ENCODE measurements at regions not wholly inside any gene's neighbourhood (a gene's known extent, or its start where the extent isn't known, plus 50 kb on each side); places are given as distances from the start of the nearest gene placed in this dataset.
"Not testable (repeated sequence)": the region's sequence is repeated elsewhere in the genome, so short reads cannot be mapped to it uniquely, and the experiment has no call there.

GRCh38 chr18:37845498-37845897 lies 279.9 kb upstream of the CELF4 start:
- no peak for ATAC-seq
- no peak overlapping the region for H3K27ac Mint-ChIP-seq
- H3K4me1 Mint-ChIP-seq: no peaks in the 10 kb centered on the region
- no peak overlapping the region for H3K4me3 Mint-ChIP-seq
- DNase-seq (ENCODE audit: low spot score in 2 of 2): no peak
- no peaks in the 10 kb centered on the region for H3K9me3 Mint-ChIP-seq
- H3K36me3 Mint-ChIP-seq: no peaks in the 10 kb centered on the region

GRCh38 chr18:37844209-37844970 lies 278.8 kb upstream of the CELF4 start:
- DNase-seq (ENCODE audit: low spot score in 2 of 2) (no peak), ATAC-seq (no peak)
- Mint-ChIP-seq H3K9me3 (no peaks in the 10 kb centered on the region), H3K4me1 (no peaks in the 10 kb centered on the region), H3K27ac (no peak overlapping the region), H3K4me3 (no peak overlapping the region), H3K36me3 (no peaks in the 10 kb centered on the region)

- DNase-seq (ENCODE audit: low spot score in 2 of 2) (no peak), ATAC-seq (no peak)
- peaks cover 8% of the 10 kb centered on the region for H3K9me3 Mint-ChIP-seq
- H3K36me3 Mint-ChIP-seq: no peaks in the 10 kb centered on the region
- H3K4me1 Mint-ChIP-seq: no peaks in the 10 kb centered on the region
- H3K4me3 Mint-ChIP-seq: no peak overlapping the region
- H3K27ac Mint-ChIP-seq: no peak overlapping the region
Observed at GRCh38 chr18:37838083-37838482, 272.5 kb upstream of the CELF4 start.

- H3K9me3 Mint-ChIP-seq: peaks cover 12% of the 10 kb centered on the region
- H3K4me1 Mint-ChIP-seq: no peaks in the 10 kb centered on the region
- H3K27ac Mint-ChIP-seq: no peak overlapping the region
- no peak for DNase-seq (ENCODE audit: low spot score in 2 of 2)
- H3K4me3 Mint-ChIP-seq: no peak overlapping the region
- no peak for ATAC-seq
- H3K36me3 Mint-ChIP-seq: no peaks in the 10 kb centered on the region
Observed at GRCh38 chr18:37836071-37836970, 270.7 kb upstream of the CELF4 start.

GRCh38 chr18:37832010-37832695 lies 266.6 kb upstream of the CELF4 start:
- H3K36me3 Mint-ChIP-seq; H3K4me1 Mint-ChIP-seq; ATAC-seq; DNase-seq (ENCODE audit: low spot score in 2 of 2); H3K27ac Mint-ChIP-seq; H3K4me3 Mint-ChIP-seq: not testable (repeated sequence)
- peaks cover 11% of the 10 kb centered on the region for H3K9me3 Mint-ChIP-seq

GRCh38 chr18:37812961-37813360 lies 247.4 kb upstream of the CELF4 start:
- no peak overlapping the region for H3K4me3 Mint-ChIP-seq
- no peaks in the 10 kb centered on the region for H3K36me3 Mint-ChIP-seq
- H3K4me1 Mint-ChIP-seq: no peaks in the 10 kb centered on the region
- ATAC-seq (no peak), DNase-seq (ENCODE audit: low spot score in 2 of 2) (no peak)
- peaks cover 24% of the 10 kb centered on the region for H3K9me3 Mint-ChIP-seq
- no peak overlapping the region for H3K27ac Mint-ChIP-seq

GRCh38 chr18:37805773-37806404 lies 240.3 kb upstream of the CELF4 start:
- H3K4me1 Mint-ChIP-seq: no peaks in the 10 kb centered on the region
- H3K27ac Mint-ChIP-seq: no peak overlapping the region
- ATAC-seq: no peak
- H3K9me3 Mint-ChIP-seq: peaks cover 19% of the 10 kb centered on the region
- H3K36me3 Mint-ChIP-seq: no peaks in the 10 kb centered on the region
- no peak for DNase-seq (ENCODE audit: low spot score in 2 of 2)
- no peak overlapping the region for H3K4me3 Mint-ChIP-seq

GRCh38 chr18:37796823-37797349 lies 231.3 kb upstream of the CELF4 start:
- DNase-seq (ENCODE audit: low spot score in 2 of 2) (no peak), ATAC-seq (no peak)
- Mint-ChIP-seq H3K4me3 (no peak overlapping the region), H3K36me3 (no peaks in the 10 kb centered on the region), H3K4me1 (no peaks in the 10 kb centered on the region), H3K9me3 (peaks cover 7% of the 10 kb centered on the region), H3K27ac (no peak overlapping the region)

GRCh38 chr18:37787452-37787851 lies 221.9 kb upstream of the CELF4 start:
- Mint-ChIP-seq H3K27ac (no peak overlapping the region), H3K9me3 (peaks cover 9% of the 10 kb centered on the region), H3K4me1 (no peaks in the 10 kb centered on the region), H3K4me3 (no peak overlapping the region), H3K36me3 (no peaks in the 10 kb centered on the region)
- DNase-seq (ENCODE audit: low spot score in 2 of 2) (no peak), ATAC-seq (no peak)

GRCh38 chr18:37783771-37784170 lies 218.2 kb upstream of the CELF4 start:
- Mint-ChIP-seq H3K36me3 (no peaks in the 10 kb centered on the region), H3K4me1 (no peaks in the 10 kb centered on the region)
- ATAC-seq: peak; percentile 36

GRCh38 chr18:37779220-37779619 lies 213.6 kb upstream of the CELF4 start:
- no peak for DNase-seq (ENCODE audit: low spot score in 2 of 2)
- H3K36me3 Mint-ChIP-seq: no peaks in the 10 kb centered on the region
- H3K9me3 Mint-ChIP-seq: peaks cover 4% of the 10 kb centered on the region
- no peak for ATAC-seq
- no peak overlapping the region for H3K27ac Mint-ChIP-seq
- no peak overlapping the region for H3K4me3 Mint-ChIP-seq
- no peaks in the 10 kb centered on the region for H3K4me1 Mint-ChIP-seq

More at GRCh38 chr18:37783771-37784170, 218.2 kb upstream of the CELF4 start:
- DNase-seq (ENCODE audit: low spot score in 2 of 2): no peak
- H3K4me3 Mint-ChIP-seq: no peak overlapping the region
- peaks cover 2% of the 10 kb centered on the region for H3K9me3 Mint-ChIP-seq
- no peak overlapping the region for H3K27ac Mint-ChIP-seq

GRCh38 chr18:37778417-37779165 lies 213.0 kb upstream of the CELF4 start:
- Mint-ChIP-seq H3K27ac (no peak overlapping the region), H3K4me3 (no peak overlapping the region), H3K36me3 (no peaks in the 10 kb centered on the region), H3K4me1 (no peaks in the 10 kb centered on the region), H3K9me3 (peaks cover 4% of the 10 kb centered on the region)
- ATAC-seq (no peak), DNase-seq (ENCODE audit: low spot score in 2 of 2) (peak; percentile 2 to 48)

GRCh38 chr18:37769826-37770225 lies 204.2 kb upstream of the CELF4 start:
- Mint-ChIP-seq H3K27ac (no peak overlapping the region), H3K9me3 (peaks cover 8% of the 10 kb centered on the region), H3K36me3 (no peaks in the 10 kb centered on the region), H3K4me3 (no peak overlapping the region), H3K4me1 (no peaks in the 10 kb centered on the region)
- DNase-seq (ENCODE audit: low spot score in 2 of 2) (no peak), ATAC-seq (no peak)

- no peak for ATAC-seq
- H3K9me3 Mint-ChIP-seq: peaks cover 10% of the 10 kb centered on the region
- H3K4me1 Mint-ChIP-seq: no peaks in the 10 kb centered on the region
- DNase-seq (ENCODE audit: low spot score in 2 of 2): no peak
- H3K27ac Mint-ChIP-seq: no peak overlapping the region
- no peaks in the 10 kb centered on the region for H3K36me3 Mint-ChIP-seq
- no peak overlapping the region for H3K4me3 Mint-ChIP-seq
Observed at GRCh38 chr18:37764541-37765288, 199.1 kb upstream of the CELF4 start.

All from stimulated activated effector memory CD8-positive, alpha-beta T cell treated with anti-CD3 and anti-CD28 coated beads, Interleukin-12 subunit alpha, Interleukin-12 subunit beta, amount 100 ng/mL, for 72 hours (primary cell).